ENCODE measurements at regions not wholly inside any gene's neighbourhood (a gene's known extent, or its start where the extent isn't known, plus 50 kb on each side); places are given as distances from the start of the nearest gene placed in this dataset.

DNA sequence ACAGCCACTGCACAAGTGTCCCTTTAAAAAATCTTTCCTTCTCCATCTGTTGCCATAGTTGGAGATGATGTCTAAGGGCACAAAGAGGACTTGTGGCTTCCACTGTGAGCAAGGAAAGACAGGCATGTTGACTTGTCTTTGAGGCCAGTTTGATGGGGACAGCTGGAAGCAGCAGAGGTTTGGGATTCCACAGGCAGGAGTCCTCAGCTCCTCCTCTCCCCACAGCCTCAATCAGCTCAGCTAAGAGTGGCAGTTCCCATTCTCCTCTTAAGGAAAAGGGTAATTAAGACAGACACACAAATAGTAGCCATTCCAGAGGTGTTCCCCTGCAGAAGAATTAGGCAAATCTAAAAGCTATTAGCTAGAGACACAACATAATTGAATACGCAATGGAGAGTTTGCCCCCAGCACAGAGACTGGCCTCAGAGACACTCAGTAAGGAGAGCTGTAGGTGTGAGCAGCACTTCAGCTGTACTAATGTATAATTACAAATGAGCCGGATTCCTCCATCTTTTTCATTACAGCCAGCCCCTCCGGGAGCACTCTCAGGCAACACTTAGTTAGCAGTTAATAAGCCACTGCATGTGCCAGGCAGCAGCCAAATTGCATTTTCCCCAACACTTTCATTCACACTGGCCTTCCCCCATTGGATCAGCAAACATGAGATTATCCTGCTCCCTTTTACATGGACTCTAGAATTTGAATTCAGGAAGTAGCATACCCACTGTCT is 434.0 kb downstream of the FOXO1 start:
- FAIRE-seq (no peak), DNase-seq (no peak), ATAC-seq (no peak)
- TF ChIP-seq, protein P1, sequence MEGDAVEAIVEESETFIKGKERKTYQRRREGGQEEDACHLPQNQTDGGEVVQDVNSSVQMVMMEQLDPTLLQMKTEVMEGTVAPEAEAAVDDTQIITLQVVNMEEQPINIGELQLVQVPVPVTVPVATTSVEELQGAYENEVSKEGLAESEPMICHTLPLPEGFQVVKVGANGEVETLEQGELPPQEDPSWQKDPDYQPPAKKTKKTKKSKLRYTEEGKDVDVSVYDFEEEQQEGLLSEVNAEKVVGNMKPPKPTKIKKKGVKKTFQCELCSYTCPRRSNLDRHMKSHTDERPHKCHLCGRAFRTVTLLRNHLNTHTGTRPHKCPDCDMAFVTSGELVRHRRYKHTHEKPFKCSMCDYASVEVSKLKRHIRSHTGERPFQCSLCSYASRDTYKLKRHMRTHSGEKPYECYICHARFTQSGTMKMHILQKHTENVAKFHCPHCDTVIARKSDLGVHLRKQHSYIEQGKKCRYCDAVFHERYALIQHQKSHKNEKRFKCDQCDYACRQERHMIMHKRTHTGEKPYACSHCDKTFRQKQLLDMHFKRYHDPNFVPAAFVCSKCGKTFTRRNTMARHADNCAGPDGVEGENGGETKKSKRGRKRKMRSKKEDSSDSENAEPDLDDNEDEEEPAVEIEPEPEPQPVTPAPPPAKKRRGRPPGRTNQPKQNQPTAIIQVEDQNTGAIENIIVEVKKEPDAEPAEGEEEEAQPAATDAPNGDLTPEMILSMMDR (IDR thresholded peaks at IDR 0.05) = no peak
- WGBS, 2 donors = 85 to 90% methylated on average over 3 of the region's 3 CpGs
- no peaks in the 10 kb centered on the region for H3K27me3 ChIP-seq
- no peaks in the 10 kb centered on the region for H3K4me1 ChIP-seq
- intact Hi-C loops (cut with DNase I) = no loop called here
- H3K27ac ChIP-seq = no peak overlapping the region
- no peak overlapping the region for H3K4me3 ChIP-seq
- no peaks in the 10 kb centered on the region for H3K9me3 ChIP-seq
- no peaks in the 10 kb centered on the region for H3K36me3 ChIP-seq

GRCh38 chr13:40233731-40234195 is 432.7 kb downstream of the FOXO1 start:
- WGBS, 2 donors = 86 to 89% methylated on average over 8 of the region's 8 CpGs
- TF ChIP-seq, protein P1 (IDR thresholded peaks at IDR 0.05) = no peak
- FAIRE-seq = no peak
- intact Hi-C loops (cut with DNase I) = no loop called here
- Histone ChIP-seq H3K9me3 (no peaks in the 10 kb centered on the region), H3K27ac (no peak overlapping the region), H3K36me3 (no peaks in the 10 kb centered on the region), H3K27me3 (no peaks in the 10 kb centered on the region), H3K4me3 (no peak overlapping the region), H3K4me1 (no peaks in the 10 kb centered on the region)
- ATAC-seq = peak in 1 of 4 donors; percentile 33
- no peak for DNase-seq

DNA sequence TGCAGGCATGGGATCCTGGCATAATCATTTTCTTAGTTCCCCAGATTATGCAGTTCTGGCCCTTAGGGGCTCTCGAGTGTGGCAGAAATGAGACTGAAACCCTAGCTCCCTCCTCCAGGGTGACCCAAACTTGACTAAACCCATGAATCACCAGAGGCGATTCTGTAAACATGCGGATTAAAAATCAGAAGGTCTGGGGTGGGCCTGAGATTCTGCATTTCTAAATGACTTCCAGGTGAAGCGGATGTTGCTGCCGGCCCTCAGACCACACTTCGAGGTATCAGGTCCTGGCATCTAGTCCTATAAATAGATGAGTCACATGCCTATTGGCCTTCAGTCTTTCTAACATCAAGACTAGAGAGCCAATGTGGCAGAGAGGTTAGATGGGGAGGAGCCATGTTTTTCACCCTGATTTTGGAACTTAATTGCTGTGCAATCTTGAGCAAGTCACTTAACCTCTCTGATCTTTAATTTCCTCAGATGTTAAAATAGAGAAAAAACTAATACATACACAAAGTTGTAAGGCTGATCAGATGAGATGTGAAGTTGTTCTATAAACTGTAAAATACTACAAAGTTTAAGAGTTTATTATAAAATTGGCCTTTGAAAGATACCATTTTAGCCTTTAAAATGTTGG is 431.2 kb downstream of the FOXO1 start:
- Histone ChIP-seq H3K4me1 (no peaks in the 10 kb centered on the region), H3K4me3 (no peak overlapping the region), H3K9me3 (no peaks in the 10 kb centered on the region), H3K27me3 (no peaks in the 10 kb centered on the region), H3K36me3 (no peaks in the 10 kb centered on the region), H3K27ac (no peak overlapping the region)
- intact Hi-C loops (cut with DNase I) = no loop called here
- ATAC-seq = no peak
- TF ChIP-seq, protein P1 (IDR thresholded peaks at IDR 0.05) = no peak
- no peak for DNase-seq
- WGBS, 2 donors = 86 to 87% methylated on average over 6 of the region's 6 CpGs
- no peak for FAIRE-seq

DNA sequence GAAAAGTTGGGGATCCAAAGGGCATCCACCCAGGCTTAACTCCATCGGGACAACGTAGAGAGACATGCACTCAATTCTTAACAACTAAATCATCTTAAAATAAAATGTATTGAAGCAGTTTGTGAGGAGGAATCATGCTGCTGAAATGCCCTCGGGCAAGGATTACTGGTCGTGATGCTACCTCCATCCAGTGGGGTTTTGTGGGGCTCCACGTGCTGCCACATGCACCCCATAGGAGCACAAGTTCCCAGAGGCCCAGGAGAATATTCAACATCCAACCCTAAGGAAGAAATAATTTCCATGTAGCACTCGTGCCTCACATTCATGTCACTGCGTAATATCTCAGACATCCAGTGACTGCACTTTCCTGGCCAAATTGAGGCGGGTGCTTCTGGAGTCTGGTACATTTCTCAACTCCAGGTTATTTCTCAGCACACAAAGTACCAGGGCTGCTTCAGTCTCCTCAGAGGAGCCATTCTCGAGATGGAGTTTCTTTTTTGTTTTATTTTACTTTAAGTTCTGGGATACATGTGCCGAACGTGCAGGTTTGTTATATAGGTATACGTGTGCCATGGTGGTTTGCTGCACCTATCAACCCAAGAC is 429.8 kb downstream of the FOXO1 start:
- Histone ChIP-seq H3K9me3 (no peaks in the 10 kb centered on the region), H3K4me3 (no peak overlapping the region), H3K36me3 (no peaks in the 10 kb centered on the region), H3K4me1 (no peaks in the 10 kb centered on the region), H3K27ac (peak overlapping the region in 1 of 4 donors; percentile 17), H3K27me3 (no peaks in the 10 kb centered on the region)
- ATAC-seq (peak in 3 of 4 donors; percentile 19 to 62 (median 54)), FAIRE-seq (no peak), DNase-seq (no peak)
- TF ChIP-seq, protein P1 (IDR thresholded peaks at IDR 0.05) = no peak
- WGBS, 2 donors = 73 to 74% methylated on average over 12 of the region's 12 CpGs
- intact Hi-C loops (cut with DNase I) = no loop called here

All from pancreas (tissue), 10 donors.